Neuron (in vitro differentiated cells): ENCODE measurements at regions not wholly inside any gene's neighbourhood (a gene's known extent, or its start where the extent isn't known, plus 50 kb on each side); places are given as distances from the start of the nearest gene placed in this dataset.
"Not testable (repeated sequence)": the region's sequence is repeated elsewhere in the genome, so short reads cannot be mapped to it uniquely, and the experiment has no call there.

Experiments
- H2AFZ ChIP-seq: one replicate; pipeline ENCODE4 v1.6.1; 2013; ENCODE audit warnings: low read depth, mild to moderate bottlenecking, inconsistent platforms, low read length, moderate library complexity
- H3K27me3 ChIP-seq: one replicate; pipeline ENCODE4 v1.6.1; 2013; ENCODE audit warnings: low read length; ENCODE audit not compliant: insufficient read depth
- H3K36me3 ChIP-seq: one replicate; pipeline ENCODE4 v1.6.1; 2013; ENCODE audit warnings: low read length; ENCODE audit not compliant: insufficient read depth
- H3K4me1 ChIP-seq: one replicate; pipeline ENCODE4 v1.6.1; 2013; ENCODE audit warnings: low read length; ENCODE audit not compliant: insufficient read depth
- H3K4me3 ChIP-seq: 2 replicates; pipeline ENCODE4 v1.5.1; 2013; ENCODE audit warnings: mild to moderate bottlenecking, low read length, moderate library complexity
- H3K9me3 ChIP-seq: one replicate; pipeline ENCODE4 v1.6.1; 2013; ENCODE audit warnings: low read length

DNA sequence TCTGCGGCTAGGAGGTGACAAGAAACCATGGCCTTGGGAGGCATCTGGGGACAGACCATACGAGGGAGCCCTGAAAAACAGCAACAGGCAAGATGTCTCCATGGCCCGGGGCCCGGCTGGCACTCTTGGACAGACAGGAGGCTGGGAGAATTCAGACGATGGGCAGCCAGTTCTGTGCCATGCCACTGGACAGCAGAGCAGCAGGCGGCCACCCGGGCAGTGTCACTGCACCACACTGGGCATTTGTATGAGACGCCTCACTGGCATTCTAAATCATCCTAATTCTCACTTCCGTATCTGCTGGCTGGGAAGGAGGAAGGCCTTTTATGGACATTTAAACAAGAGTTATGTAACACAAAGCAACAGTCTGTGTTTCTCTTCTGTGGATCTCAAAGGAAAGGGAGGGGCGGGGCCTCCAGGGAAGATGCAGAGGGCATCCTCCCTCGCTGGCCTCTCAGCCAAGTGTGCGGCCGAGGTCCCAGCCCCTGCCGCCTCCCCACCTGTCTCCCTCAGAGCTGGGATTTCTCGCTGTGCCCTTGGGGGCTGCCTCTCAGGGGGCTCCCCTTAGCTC, 350.3 kb downstream of the SHANK2 start:
- H3K4me3 ChIP-seq: no peak overlapping the region
- H3K4me1 ChIP-seq: peaks cover 5% of the 10 kb centered on the region
- H3K27me3 ChIP-seq: no peaks in the 10 kb centered on the region
- H2AFZ ChIP-seq: no peak overlapping the region
- peaks cover 11% of the 10 kb centered on the region for H3K9me3 ChIP-seq
- H3K36me3 ChIP-seq: no peaks in the 10 kb centered on the region

GRCh38 chr11:70903229-70903628, 349.1 kb downstream of the SHANK2 start:
- H2AFZ ChIP-seq, H3K9me3 ChIP-seq, H3K4me1 ChIP-seq, H3K4me3 ChIP-seq, H3K27me3 ChIP-seq, H3K36me3 ChIP-seq: not testable (repeated sequence)

- Histone ChIP-seq H2AFZ (no peak overlapping the region), H3K4me1 (peaks cover 5% of the 10 kb centered on the region), H3K36me3 (no peaks in the 10 kb centered on the region), H3K9me3 (no peaks in the 10 kb centered on the region), H3K4me3 (no peak overlapping the region), H3K27me3 (no peaks in the 10 kb centered on the region)
Measured at GRCh38 chr11:70906101-70906500, 346.3 kb downstream of the SHANK2 start.

- no peak overlapping the region for H2AFZ ChIP-seq
- H3K4me3 ChIP-seq: no peak overlapping the region
- no peaks in the 10 kb centered on the region for H3K9me3 ChIP-seq
- no peaks in the 10 kb centered on the region for H3K4me1 ChIP-seq
- no peaks in the 10 kb centered on the region for H3K36me3 ChIP-seq
- H3K27me3 ChIP-seq: no peaks in the 10 kb centered on the region
Measured at GRCh38 chr11:70908223-70908622, 344.2 kb downstream of the SHANK2 start.

GRCh38 chr11:70910835-70911234, 341.5 kb downstream of the SHANK2 start:
- no peaks in the 10 kb centered on the region for H3K36me3 ChIP-seq
- H3K4me3 ChIP-seq: no peak overlapping the region
- H3K4me1 ChIP-seq: peaks cover 4% of the 10 kb centered on the region
- H3K27me3 ChIP-seq: no peaks in the 10 kb centered on the region
- no peak overlapping the region for H2AFZ ChIP-seq
- H3K9me3 ChIP-seq: no peaks in the 10 kb centered on the region

DNA sequence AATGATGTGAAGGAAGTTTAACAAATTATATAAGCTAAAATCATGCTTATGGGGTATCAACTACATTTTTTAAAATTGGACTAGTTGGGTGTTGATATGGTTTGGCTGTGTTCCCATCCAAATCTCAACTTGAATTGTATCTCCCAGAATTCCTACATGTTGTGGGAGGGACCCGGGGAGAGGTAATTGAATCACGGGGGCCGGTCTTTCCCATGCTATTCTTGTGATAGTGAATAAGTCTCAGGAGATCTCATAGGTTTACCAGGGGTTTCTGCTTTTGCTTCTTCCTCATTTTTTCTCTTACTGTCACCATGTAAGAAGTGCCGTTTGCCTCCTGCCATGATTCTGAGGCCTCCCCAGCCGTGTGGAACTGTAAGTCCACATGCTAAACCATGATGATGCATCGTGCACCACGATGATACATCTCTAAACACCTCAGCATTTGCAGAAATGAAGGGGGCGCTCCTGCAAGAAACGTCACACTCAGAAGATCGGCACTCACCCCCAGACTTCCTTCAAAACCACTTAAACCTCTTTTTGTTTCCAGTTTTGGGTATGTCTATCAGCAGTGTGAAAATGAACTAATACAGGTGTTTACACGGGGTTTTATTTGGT, 340.0 kb downstream of the SHANK2 start:
- H3K36me3 ChIP-seq: no peaks in the 10 kb centered on the region
- no peak overlapping the region for H3K4me3 ChIP-seq
- no peaks in the 10 kb centered on the region for H3K9me3 ChIP-seq
- no peak overlapping the region for H2AFZ ChIP-seq
- H3K27me3 ChIP-seq: no peaks in the 10 kb centered on the region
- H3K4me1 ChIP-seq: peaks cover 4% of the 10 kb centered on the region

- Histone ChIP-seq H3K36me3 (no peaks in the 10 kb centered on the region), H2AFZ (peak overlapping the region; percentile 26), H3K4me3 (no peak overlapping the region)
Measured at GRCh38 chr11:70913715-70914231, 338.6 kb downstream of the SHANK2 start.

GRCh38 chr11:70914496-70914895, 337.9 kb downstream of the SHANK2 start:
- H2AFZ ChIP-seq: no peak overlapping the region
- H3K4me1 ChIP-seq: peaks cover 4% of the 10 kb centered on the region
- H3K27me3 ChIP-seq: no peaks in the 10 kb centered on the region
- no peaks in the 10 kb centered on the region for H3K36me3 ChIP-seq
- H3K9me3 ChIP-seq: no peaks in the 10 kb centered on the region
- no peak overlapping the region for H3K4me3 ChIP-seq

More at GRCh38 chr11:70913715-70914231, 338.6 kb downstream of the SHANK2 start:
- Histone ChIP-seq H3K9me3 (no peaks in the 10 kb centered on the region), H3K27me3 (no peaks in the 10 kb centered on the region), H3K4me1 (peaks cover 4% of the 10 kb centered on the region)

GRCh38 chr11:70915158-70915985, 337.0 kb downstream of the SHANK2 start:
- H3K4me3 ChIP-seq: no peak overlapping the region
- H3K9me3 ChIP-seq: no peaks in the 10 kb centered on the region
- peaks cover 4% of the 10 kb centered on the region for H3K4me1 ChIP-seq
- H2AFZ ChIP-seq: no peak overlapping the region
- no peaks in the 10 kb centered on the region for H3K36me3 ChIP-seq
- no peaks in the 10 kb centered on the region for H3K27me3 ChIP-seq

DNA sequence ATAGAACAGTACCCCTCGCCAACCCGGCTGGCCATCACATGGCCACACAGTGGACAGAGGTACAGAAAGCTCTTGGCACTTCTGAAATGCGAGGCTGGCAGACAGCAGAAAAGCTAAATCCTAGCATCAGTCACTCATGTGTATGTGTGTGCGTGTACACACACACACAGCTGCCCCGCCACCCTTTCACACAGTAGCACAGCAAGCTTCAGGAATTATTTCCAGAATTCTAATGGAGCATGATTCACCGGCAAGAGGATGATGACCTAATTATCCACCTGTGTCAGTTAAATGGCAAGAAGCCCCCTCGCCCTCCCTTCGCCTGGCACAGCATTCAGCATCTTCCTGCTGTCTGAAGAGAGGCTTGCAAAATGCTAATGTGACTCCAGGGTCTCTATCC, 336.0 kb downstream of the SHANK2 start:
- peaks cover 4% of the 10 kb centered on the region for H3K4me1 ChIP-seq
- no peak overlapping the region for H2AFZ ChIP-seq
- H3K36me3 ChIP-seq: no peaks in the 10 kb centered on the region
- no peak overlapping the region for H3K4me3 ChIP-seq
- no peaks in the 10 kb centered on the region for H3K27me3 ChIP-seq
- H3K9me3 ChIP-seq: peaks cover under 1% of the 10 kb centered on the region

DNA sequence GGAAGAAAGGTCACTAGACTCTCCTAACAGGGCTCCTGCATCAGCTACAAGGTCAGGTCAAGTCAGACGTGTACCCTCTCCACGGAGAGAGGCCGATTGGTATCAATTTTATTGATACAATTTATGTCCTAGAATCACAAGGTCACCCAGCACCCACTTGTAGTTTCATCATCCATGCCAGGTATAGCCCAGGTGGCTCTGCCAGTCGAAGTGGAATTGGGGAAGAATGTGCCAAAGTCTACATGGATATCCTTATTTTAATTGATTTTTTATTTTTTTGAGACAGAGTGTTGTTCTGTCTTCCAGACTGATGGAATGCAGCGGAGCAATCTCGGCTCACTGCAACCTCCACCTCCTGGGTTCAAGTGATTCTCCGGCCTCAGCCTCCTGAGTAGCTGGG, 334.1 kb downstream of the SHANK2 start:
- H2AFZ ChIP-seq: no peak overlapping the region
- H3K4me1 ChIP-seq: peaks cover 4% of the 10 kb centered on the region

GRCh38 chr11:70921804-70922203, 330.6 kb downstream of the SHANK2 start:
- H3K36me3 ChIP-seq: no peaks in the 10 kb centered on the region
- no peak overlapping the region for H2AFZ ChIP-seq
- no peak overlapping the region for H3K4me3 ChIP-seq
- H3K9me3 ChIP-seq: peaks cover 6% of the 10 kb centered on the region
- H3K27me3 ChIP-seq: no peaks in the 10 kb centered on the region
- H3K4me1 ChIP-seq: no peaks in the 10 kb centered on the region

More for the DNA sequence above, 334.1 kb downstream of the SHANK2 start:
- H3K27me3 ChIP-seq: no peaks in the 10 kb centered on the region
- peaks cover 6% of the 10 kb centered on the region for H3K9me3 ChIP-seq
- no peaks in the 10 kb centered on the region for H3K36me3 ChIP-seq
- H3K4me3 ChIP-seq: no peak overlapping the region

GRCh38 chr11:70924108-70924507, 328.3 kb downstream of the SHANK2 start:
- H3K9me3 ChIP-seq: peaks cover 6% of the 10 kb centered on the region
- H3K36me3 ChIP-seq: no peaks in the 10 kb centered on the region
- no peaks in the 10 kb centered on the region for H3K27me3 ChIP-seq
- H3K4me3 ChIP-seq: no peak overlapping the region
- no peaks in the 10 kb centered on the region for H3K4me1 ChIP-seq
- H2AFZ ChIP-seq: no peak overlapping the region
